Peyer's patch (tissue), 4 donors: ENCODE measurements at regions not wholly inside any gene's neighbourhood (a gene's known extent, or its start where the extent isn't known, plus 50 kb on each side); places are given as distances from the start of the nearest gene placed in this dataset.
A peak's percentile ranks its signal among the peaks of the same experiment; 100 is the strongest.

Experiments
- DNase-seq, 3 donors: peaks; one replicate each; pipeline ENCODE4 v3.0.0-alpha.2; 2017 to 2019
- H3K27ac ChIP-seq, 4 donors: fragments of 200-600 bp; sonication (generic); one replicate each; pipeline ENCODE4 v1.5.1; 2016 to 2019
- H3K27me3 ChIP-seq, 2 donors: fragments of 200-600 bp; sonication (generic); one replicate each; pipeline ENCODE4 v1.5.1; 2019
- H3K36me3 ChIP-seq, 3 donors: fragments of 200-600 bp; sonication (generic); one replicate each; pipeline ENCODE4 v1.5.1; 2016 to 2019
- H3K4me1 ChIP-seq, 4 donors: fragments of 200-600 bp; sonication (generic); one replicate each; pipeline ENCODE4 v1.5.1; 2016 to 2019
- H3K4me3 ChIP-seq, 4 donors: fragments of 200-600 bp; sonication (generic); 1 replicate in 3 of 4; 2 replicates in 1 of 4; pipeline ENCODE4 v1.5.1; 2016 to 2019; ENCODE audit warnings: mild to moderate bottlenecking in 1 of 4
- H3K9me3 ChIP-seq, 4 donors: fragments of 200-600 bp; sonication (generic); one replicate each; pipeline ENCODE4 v1.5.1; 2016 to 2019; ENCODE audit warnings: mild to moderate bottlenecking in 1 of 4
- POLR2A ChIP-seq, 2 donors: fragments of 450-650 bp; IDR thresholded peaks; one replicate each; pipeline ENCODE4 v1.5.1; 2017; ENCODE audit warnings: antibody characterized with exemption in 2 of 2, mild to moderate bottlenecking in 2 of 2, moderate library complexity in 2 of 2
- TF ChIP-seq, protein P1 (sequence below), 6 experiments: fragments of 450-650 bp in 4 of 6; fragments of 200-600 bp in 2 of 6; sonication (generic) in 1 of 6; IDR thresholded peaks; one replicate each; pipeline ENCODE4 v1.5.1; 2017 to 2019; ENCODE audit warnings: antibody characterized with exemption in 6 of 6, mild to moderate bottlenecking in 3 of 6, moderate library complexity in 1 of 6

- no peaks in the 10 kb centered on the region for H3K9me3 ChIP-seq
- no peaks in the 10 kb centered on the region for H3K36me3 ChIP-seq
- peak overlapping the region in 1 of 4 donors; percentile 14 for H3K4me3 ChIP-seq
- no peak for TF ChIP-seq POLR2A (IDR thresholded peaks at IDR 0.05)
- TF ChIP-seq, protein P1, sequence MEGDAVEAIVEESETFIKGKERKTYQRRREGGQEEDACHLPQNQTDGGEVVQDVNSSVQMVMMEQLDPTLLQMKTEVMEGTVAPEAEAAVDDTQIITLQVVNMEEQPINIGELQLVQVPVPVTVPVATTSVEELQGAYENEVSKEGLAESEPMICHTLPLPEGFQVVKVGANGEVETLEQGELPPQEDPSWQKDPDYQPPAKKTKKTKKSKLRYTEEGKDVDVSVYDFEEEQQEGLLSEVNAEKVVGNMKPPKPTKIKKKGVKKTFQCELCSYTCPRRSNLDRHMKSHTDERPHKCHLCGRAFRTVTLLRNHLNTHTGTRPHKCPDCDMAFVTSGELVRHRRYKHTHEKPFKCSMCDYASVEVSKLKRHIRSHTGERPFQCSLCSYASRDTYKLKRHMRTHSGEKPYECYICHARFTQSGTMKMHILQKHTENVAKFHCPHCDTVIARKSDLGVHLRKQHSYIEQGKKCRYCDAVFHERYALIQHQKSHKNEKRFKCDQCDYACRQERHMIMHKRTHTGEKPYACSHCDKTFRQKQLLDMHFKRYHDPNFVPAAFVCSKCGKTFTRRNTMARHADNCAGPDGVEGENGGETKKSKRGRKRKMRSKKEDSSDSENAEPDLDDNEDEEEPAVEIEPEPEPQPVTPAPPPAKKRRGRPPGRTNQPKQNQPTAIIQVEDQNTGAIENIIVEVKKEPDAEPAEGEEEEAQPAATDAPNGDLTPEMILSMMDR (IDR thresholded peaks at IDR 0.05) = no peak
- DNase-seq = no peak
- no peak overlapping the region for H3K27ac ChIP-seq
- H3K27me3 ChIP-seq = no peaks in the 10 kb centered on the region
- no peaks in the 10 kb centered on the region for H3K4me1 ChIP-seq
These were observed 190.4 kb upstream of the STK17B start for GRCh38 chr2:196361606-196362326.

DNA sequence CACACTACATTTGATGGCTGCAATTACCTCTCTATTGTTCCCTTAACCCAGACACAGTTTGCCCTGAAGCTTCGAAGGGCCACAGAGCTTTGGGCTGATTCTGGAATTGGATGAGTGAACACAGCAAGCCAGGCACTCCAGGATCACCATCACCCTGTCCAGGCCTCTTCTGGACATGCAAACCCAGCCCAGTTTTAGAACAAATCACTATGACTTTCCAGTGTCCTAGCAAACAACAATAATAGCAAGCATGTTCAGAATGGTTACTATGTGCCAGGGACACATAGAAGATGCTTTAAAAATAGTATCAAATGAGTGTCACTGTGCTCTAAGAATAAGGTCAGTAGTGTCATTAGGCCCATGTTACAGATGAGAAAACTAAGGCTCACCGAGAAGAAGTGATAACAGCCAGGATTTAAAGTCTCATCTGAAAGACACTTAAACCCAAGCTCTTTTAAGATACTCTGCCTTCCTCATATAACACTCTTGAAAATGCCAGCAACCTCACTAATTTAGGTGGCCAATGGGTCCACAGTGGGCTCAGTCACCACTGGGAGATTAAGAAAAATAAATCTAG is 191.7 kb upstream of the STK17B start:
- H3K27me3 ChIP-seq = no peaks in the 10 kb centered on the region
- DNase-seq = no peak
- H3K9me3 ChIP-seq = no peaks in the 10 kb centered on the region
- H3K27ac ChIP-seq = no peak overlapping the region
- no peak overlapping the region for H3K4me3 ChIP-seq
- no peak for TF ChIP-seq POLR2A (IDR thresholded peaks at IDR 0.05)
- TF ChIP-seq, protein P1 (IDR thresholded peaks at IDR 0.05) = no peak
- H3K4me1 ChIP-seq = no peaks in the 10 kb centered on the region
- H3K36me3 ChIP-seq = no peaks in the 10 kb centered on the region

GRCh38 chr2:196365145-196365544 is 193.8 kb upstream of the STK17B start:
- TF ChIP-seq POLR2A (IDR thresholded peaks at IDR 0.05) = no peak
- TF ChIP-seq, protein P1 (IDR thresholded peaks at IDR 0.05) = no peak
- H3K36me3 ChIP-seq = no peaks in the 10 kb centered on the region
- no peaks in the 10 kb centered on the region for H3K9me3 ChIP-seq
- no peaks in the 10 kb centered on the region for H3K27me3 ChIP-seq
- H3K4me3 ChIP-seq = no peak overlapping the region
- DNase-seq = no peak
- no peaks in the 10 kb centered on the region for H3K4me1 ChIP-seq
- no peak overlapping the region for H3K27ac ChIP-seq

- no peak for TF ChIP-seq POLR2A (IDR thresholded peaks at IDR 0.05)
- TF ChIP-seq, protein P1 (IDR thresholded peaks at IDR 0.05) = no peak
- Histone ChIP-seq H3K9me3 (no peaks in the 10 kb centered on the region), H3K4me1 (no peaks in the 10 kb centered on the region), H3K27ac (no peak overlapping the region), H3K4me3 (no peak overlapping the region), H3K27me3 (no peaks in the 10 kb centered on the region), H3K36me3 (no peaks in the 10 kb centered on the region)
- DNase-seq = no peak
These were observed 194.5 kb upstream of the STK17B start for GRCh38 chr2:196365923-196366322.

- TF ChIP-seq, protein P1 (IDR thresholded peaks at IDR 0.05) = no peak
- no peak for TF ChIP-seq POLR2A (IDR thresholded peaks at IDR 0.05)
- DNase-seq = no peak
- Histone ChIP-seq H3K36me3 (no peaks in the 10 kb centered on the region), H3K27me3 (no peaks in the 10 kb centered on the region), H3K9me3 (no peaks in the 10 kb centered on the region), H3K4me3 (no peak overlapping the region), H3K27ac (no peak overlapping the region), H3K4me1 (no peaks in the 10 kb centered on the region)
These were observed 196.3 kb upstream of the STK17B start for GRCh38 chr2:196367633-196368032.
